Thoracic aorta (tissue), 2 donors: ENCODE measurements at regions not wholly inside any gene's neighbourhood (a gene's known extent, or its start where the extent isn't known, plus 50 kb on each side); places are given as distances from the start of the nearest gene placed in this dataset.

Experiments
- ATAC-seq: fragments of 150-250 bp; one replicate; pipeline ENCODE4 v1.8.0; 2017; ENCODE audit warnings: low read depth; ENCODE audit not compliant: insufficient number of reproducible peaks, low FRiP score
- DNase-seq: peaks from one replicate; pipeline ENCODE4 v3.0.0-alpha.2; 2020; ENCODE audit warnings: low spot score
- H3K27ac ChIP-seq, 2 donors: fragments of 200-600 bp; sonication (generic); 1 replicate in 1 of 2; 2 replicates in 1 of 2; pipeline ENCODE4 v1.5.1; 2016; ENCODE audit warnings: mild to moderate bottlenecking in 2 of 2, moderate library complexity in 2 of 2
- H3K27me3 ChIP-seq: fragments of 200-600 bp; sonication (generic); replicated peaks from 2 replicates; pipeline ENCODE4 v1.6.0; 2016; ENCODE audit warnings: mild to moderate bottlenecking; ENCODE audit not compliant: insufficient read depth
- H3K36me3 ChIP-seq: fragments of 200-600 bp; sonication (generic); one replicate; pipeline ENCODE4 v1.5.1; 2016
- H3K4me1 ChIP-seq, 2 donors: fragments of 200-600 bp; sonication (generic); 1 replicate in 1 of 2; 2 replicates in 1 of 2; pipeline versions ENCODE4 v1.5.1 to v1.6.0; 2016; ENCODE audit warnings: low read depth in 2 of 2, mild to moderate bottlenecking in 1 of 2; ENCODE audit not compliant: control insufficient read depth in 1 of 2
- H3K4me3 ChIP-seq: fragments of 200-600 bp; sonication (generic); 2 replicates; pipeline ENCODE4 v1.5.1; 2016; ENCODE audit warnings: mild to moderate bottlenecking
- H3K9me3 ChIP-seq: fragments of 200-600 bp; sonication (generic); 2 replicates; pipeline ENCODE4 v1.5.1; 2016
- CTCF ChIP-seq: fragments of 200-600 bp; sonication (generic); IDR thresholded peaks from one replicate; pipeline ENCODE4 v1.5.1; 2019; ENCODE audit warnings: antibody characterized with exemption

- Histone ChIP-seq H3K36me3 (no peaks in the 10 kb centered on the region), H3K4me3 (no peak overlapping the region), H3K9me3 (no peaks in the 10 kb centered on the region), H3K27ac (no peak overlapping the region), H3K27me3 (no peaks in the 10 kb centered on the region), H3K4me1 (no peaks in the 10 kb centered on the region)
- no peak for TF ChIP-seq CTCF
- DNase-seq (no peak), ATAC-seq (no peak)
Measured at GRCh38 chr20:48453477-48454093, 374.2 kb downstream of the PREX1 start.

GRCh38 chr20:48451401-48451800 lies 376.4 kb downstream of the PREX1 start:
- Histone ChIP-seq H3K4me3 (no peak overlapping the region), H3K27me3 (no peaks in the 10 kb centered on the region), H3K36me3 (no peaks in the 10 kb centered on the region), H3K4me1 (no peaks in the 10 kb centered on the region), H3K9me3 (no peaks in the 10 kb centered on the region), H3K27ac (no peak overlapping the region)
- ATAC-seq (no peak), DNase-seq (no peak)
- TF ChIP-seq CTCF, result no peak

- DNase-seq, result no peak
- Histone ChIP-seq H3K4me1 (no peaks in the 10 kb centered on the region), H3K27me3 (no peaks in the 10 kb centered on the region), H3K36me3 (no peaks in the 10 kb centered on the region), H3K9me3 (peaks cover 7% of the 10 kb centered on the region), H3K27ac (no peak overlapping the region), H3K4me3 (no peak overlapping the region)
- no peak for TF ChIP-seq CTCF
- ATAC-seq, result no peak
Measured at GRCh38 chr20:48448666-48449600, 378.9 kb downstream of the PREX1 start.

GRCh38 chr20:48447456-48447855 lies 380.3 kb downstream of the PREX1 start:
- ATAC-seq (no peak), DNase-seq (no peak)
- Histone ChIP-seq H3K9me3 (peaks cover 10% of the 10 kb centered on the region), H3K4me1 (no peaks in the 10 kb centered on the region), H3K27ac (no peak overlapping the region), H3K36me3 (no peaks in the 10 kb centered on the region), H3K27me3 (no peaks in the 10 kb centered on the region), H3K4me3 (no peak overlapping the region)
- TF ChIP-seq CTCF, result no peak

GRCh38 chr20:48445827-48446226 lies 382.0 kb downstream of the PREX1 start:
- no peak for DNase-seq
- Histone ChIP-seq H3K4me3 (no peak overlapping the region), H3K36me3 (no peaks in the 10 kb centered on the region), H3K4me1 (no peaks in the 10 kb centered on the region), H3K27me3 (no peaks in the 10 kb centered on the region), H3K9me3 (peaks cover 10% of the 10 kb centered on the region), H3K27ac (no peak overlapping the region)
- no peak for TF ChIP-seq CTCF
- ATAC-seq, result no peak
